WTC11 (cell line): ENCODE measurements at regions not wholly inside any gene's neighbourhood (a gene's known extent, or its start where the extent isn't known, plus 50 kb on each side); places are given as distances from the start of the nearest gene placed in this dataset.

Source experiments
- ATAC-seq: fragments of 200-7000 bp; cut with Tn5 transposase; 2 replicates; pipeline ENCODE4 v1.10.0; 2021; ENCODE audit warnings: mild to moderate bottlenecking, moderate library complexity
- CTCF ChIA-PET: fragments of 300-600 bp; sonication (Branson Sonifier 250); formaldehyde crosslinking; loops from one replicate; lab custom pipeline; 2021; ENCODE audit warnings: antibody characterized with exemption; lab: Charles Lee
- POLR2A ChIA-PET: fragments of 350-600 bp; sonication (Branson Sonifier 250); formaldehyde crosslinking; loops from one replicate; lab custom pipeline; 2021; ENCODE audit warnings: antibody characterized with exemption; lab: Charles Lee
- DNase-seq: peaks from one replicate; pipeline ENCODE4 v3.0.0; 2021; ENCODE audit warnings: low spot score
- H3K27ac Mint-ChIP-seq: 2 replicates; pipeline ENCODE4 v1.8.0; 2021; ENCODE audit warnings: mixed read lengths
- H3K27me3 Mint-ChIP-seq: 2 replicates; pipeline ENCODE4 v1.8.0; 2021; ENCODE audit warnings: low read depth, mild to moderate bottlenecking, moderate library complexity, mixed read lengths
- H3K36me3 Mint-ChIP-seq: 2 replicates; pipeline ENCODE4 v1.8.0; 2021; ENCODE audit warnings: mixed read lengths
- H3K4me1 Mint-ChIP-seq: 2 replicates; pipeline ENCODE4 v1.8.0; 2022; ENCODE audit warnings: mixed read lengths
- H3K4me3 Mint-ChIP-seq: 2 replicates; pipeline ENCODE4 v1.8.0; 2021; ENCODE audit warnings: mild to moderate bottlenecking, moderate library complexity, mixed read lengths
- H3K9me3 Mint-ChIP-seq: 2 replicates; pipeline ENCODE4 v1.8.0; 2021; ENCODE audit warnings: mixed read lengths
- CBFB ChIP-seq: sonication (generic); formaldehyde crosslinking; IDR thresholded peaks from 2 replicates; pipeline ENCODE4 v1.8.1; 2022; ENCODE audit warnings: mild to moderate bottlenecking, low read depth, missing genetic modification reagents
- ESRRA ChIP-seq: sonication (generic); formaldehyde crosslinking; IDR thresholded peaks from 2 replicates; pipeline ENCODE4 v1.8.1; 2022; ENCODE audit warnings: mild to moderate bottlenecking, missing genetic modification reagents, borderline replicate concordance
- KAT7 ChIP-seq: sonication (generic); formaldehyde crosslinking; IDR thresholded peaks from 2 replicates; pipeline ENCODE4 v1.8.1; 2023; ENCODE audit warnings: missing genetic modification reagents, mild to moderate bottlenecking, borderline replicate concordance
- MXD4 ChIP-seq: fragments of 250-450 bp; sonication (Bioruptor Pico); IDR thresholded peaks from 2 replicates; pipeline ENCODE4 v1.8.0; 2021; ENCODE audit warnings: mild to moderate bottlenecking, moderate library complexity, borderline replicate concordance
- SMAD4 ChIP-seq: sonication (generic); formaldehyde crosslinking; IDR thresholded peaks from 2 replicates; pipeline ENCODE4 v1.8.0; 2022; ENCODE audit warnings: mild to moderate bottlenecking, missing genetic modification reagents
- TEAD1 ChIP-seq: sonication (generic); formaldehyde crosslinking; IDR thresholded peaks from 2 replicates; pipeline ENCODE4 v1.8.0; 2022; ENCODE audit warnings: mild to moderate bottlenecking, missing genetic modification reagents
- ZBTB21 ChIP-seq: sonication (generic); formaldehyde crosslinking; IDR thresholded peaks from 2 replicates; pipeline ENCODE4 v1.8.1; 2023; ENCODE audit warnings: mild to moderate bottlenecking, missing genetic modification reagents, borderline replicate concordance
- ZNF532 ChIP-seq: fragments of 250-450 bp; sonication (Bioruptor Pico); IDR thresholded peaks from 2 replicates; pipeline ENCODE4 v1.9.0; 2021; ENCODE audit warnings: mild to moderate bottlenecking, borderline replicate concordance
- TF ChIP-seq, protein P1 (sequence below): sonication (generic); formaldehyde crosslinking; IDR thresholded peaks from 2 replicates; pipeline ENCODE4 v1.8.0; 2022; ENCODE audit warnings: mild to moderate bottlenecking, missing genetic modification reagents
- TF ChIP-seq, protein P2 (sequence below): sonication (generic); formaldehyde crosslinking; IDR thresholded peaks from 2 replicates; pipeline ENCODE4 v1.8.0; 2023; ENCODE audit warnings: missing genetic modification reagents, mild to moderate bottlenecking, borderline replicate concordance
- TF ChIP-seq, protein P3 (sequence below): sonication (generic); formaldehyde crosslinking; conservative IDR thresholded peaks from 2 replicates; pipeline ENCODE4 v1.8.1; 2023; ENCODE audit warnings: mild to moderate bottlenecking, low read depth, missing genetic modification reagents, moderate library complexity
- TF ChIP-seq, protein P4 (sequence below): fragments of 200-600 bp; IDR thresholded peaks from 2 replicates; pipeline ENCODE4 v1.8.0; 2022; ENCODE audit warnings: antibody characterized with exemption

DNA sequence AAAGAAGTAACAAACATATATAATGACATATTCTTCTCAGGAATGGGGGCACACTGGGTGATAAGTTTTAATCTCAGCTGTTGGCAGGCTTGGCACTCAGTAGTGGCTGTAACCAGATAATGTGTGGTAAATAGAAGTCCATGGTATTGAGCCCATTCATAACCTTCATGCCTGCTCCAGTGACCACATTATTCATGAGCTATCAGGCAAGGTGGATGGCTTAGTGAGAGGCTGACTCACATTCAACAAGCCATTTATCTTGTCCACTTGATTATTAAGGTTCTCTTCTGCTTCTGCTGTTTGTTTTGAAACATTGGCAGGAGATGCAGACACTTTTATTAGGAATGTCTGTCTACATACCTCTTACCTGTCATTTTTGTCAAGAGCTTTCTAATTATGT is 950.4 kb upstream of the LRFN5 start:
- Mint-ChIP-seq H3K27ac (no peak overlapping the region), H3K27me3 (no peaks in the 10 kb centered on the region), H3K4me1 (no peaks in the 10 kb centered on the region), H3K4me3 (no peak overlapping the region), H3K36me3 (no peaks in the 10 kb centered on the region), H3K9me3 (no peaks in the 10 kb centered on the region)
- no peak for TF ChIP-seq MXD4 (CRISPR knock-in tag)
- POLR2A ChIA-PET = no interaction called here
- no peak for DNase-seq
- CTCF ChIA-PET = no interaction called here
- ATAC-seq = no peak

- Mint-ChIP-seq H3K36me3 (no peaks in the 10 kb centered on the region), H3K27me3 (no peaks in the 10 kb centered on the region), H3K27ac (no peak overlapping the region), H3K4me1 (no peaks in the 10 kb centered on the region), H3K4me3 (no peak overlapping the region), H3K9me3 (no peaks in the 10 kb centered on the region)
- TF ChIP-seq KAT7 (CRISPR knock-in tag) (no peak), SMAD4 (CRISPR knock-in tag) (no peak), TEAD1 (no peak), ZBTB21 (CRISPR knock-in tag) (no peak), CBFB (CRISPR knock-in tag) (no peak), ZNF532 (CRISPR knock-in tag) (no peak)
- TF ChIP-seq, protein P1, sequence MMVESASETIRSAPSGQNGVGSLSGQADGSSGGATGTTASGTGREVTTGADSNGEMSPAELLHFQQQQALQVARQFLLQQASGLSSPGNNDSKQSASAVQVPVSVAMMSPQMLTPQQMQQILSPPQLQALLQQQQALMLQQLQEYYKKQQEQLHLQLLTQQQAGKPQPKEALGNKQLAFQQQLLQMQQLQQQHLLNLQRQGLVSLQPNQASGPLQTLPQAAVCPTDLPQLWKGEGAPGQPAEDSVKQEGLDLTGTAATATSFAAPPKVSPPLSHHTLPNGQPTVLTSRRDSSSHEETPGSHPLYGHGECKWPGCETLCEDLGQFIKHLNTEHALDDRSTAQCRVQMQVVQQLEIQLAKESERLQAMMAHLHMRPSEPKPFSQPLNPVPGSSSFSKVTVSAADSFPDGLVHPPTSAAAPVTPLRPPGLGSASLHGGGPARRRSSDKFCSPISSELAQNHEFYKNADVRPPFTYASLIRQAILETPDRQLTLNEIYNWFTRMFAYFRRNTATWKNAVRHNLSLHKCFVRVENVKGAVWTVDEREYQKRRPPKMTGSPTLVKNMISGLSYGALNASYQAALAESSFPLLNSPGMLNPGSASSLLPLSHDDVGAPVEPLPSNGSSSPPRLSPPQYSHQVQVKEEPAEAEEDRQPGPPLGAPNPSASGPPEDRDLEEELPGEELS (CRISPR knock-in tag) = no peak
- TF ChIP-seq, protein P2, sequence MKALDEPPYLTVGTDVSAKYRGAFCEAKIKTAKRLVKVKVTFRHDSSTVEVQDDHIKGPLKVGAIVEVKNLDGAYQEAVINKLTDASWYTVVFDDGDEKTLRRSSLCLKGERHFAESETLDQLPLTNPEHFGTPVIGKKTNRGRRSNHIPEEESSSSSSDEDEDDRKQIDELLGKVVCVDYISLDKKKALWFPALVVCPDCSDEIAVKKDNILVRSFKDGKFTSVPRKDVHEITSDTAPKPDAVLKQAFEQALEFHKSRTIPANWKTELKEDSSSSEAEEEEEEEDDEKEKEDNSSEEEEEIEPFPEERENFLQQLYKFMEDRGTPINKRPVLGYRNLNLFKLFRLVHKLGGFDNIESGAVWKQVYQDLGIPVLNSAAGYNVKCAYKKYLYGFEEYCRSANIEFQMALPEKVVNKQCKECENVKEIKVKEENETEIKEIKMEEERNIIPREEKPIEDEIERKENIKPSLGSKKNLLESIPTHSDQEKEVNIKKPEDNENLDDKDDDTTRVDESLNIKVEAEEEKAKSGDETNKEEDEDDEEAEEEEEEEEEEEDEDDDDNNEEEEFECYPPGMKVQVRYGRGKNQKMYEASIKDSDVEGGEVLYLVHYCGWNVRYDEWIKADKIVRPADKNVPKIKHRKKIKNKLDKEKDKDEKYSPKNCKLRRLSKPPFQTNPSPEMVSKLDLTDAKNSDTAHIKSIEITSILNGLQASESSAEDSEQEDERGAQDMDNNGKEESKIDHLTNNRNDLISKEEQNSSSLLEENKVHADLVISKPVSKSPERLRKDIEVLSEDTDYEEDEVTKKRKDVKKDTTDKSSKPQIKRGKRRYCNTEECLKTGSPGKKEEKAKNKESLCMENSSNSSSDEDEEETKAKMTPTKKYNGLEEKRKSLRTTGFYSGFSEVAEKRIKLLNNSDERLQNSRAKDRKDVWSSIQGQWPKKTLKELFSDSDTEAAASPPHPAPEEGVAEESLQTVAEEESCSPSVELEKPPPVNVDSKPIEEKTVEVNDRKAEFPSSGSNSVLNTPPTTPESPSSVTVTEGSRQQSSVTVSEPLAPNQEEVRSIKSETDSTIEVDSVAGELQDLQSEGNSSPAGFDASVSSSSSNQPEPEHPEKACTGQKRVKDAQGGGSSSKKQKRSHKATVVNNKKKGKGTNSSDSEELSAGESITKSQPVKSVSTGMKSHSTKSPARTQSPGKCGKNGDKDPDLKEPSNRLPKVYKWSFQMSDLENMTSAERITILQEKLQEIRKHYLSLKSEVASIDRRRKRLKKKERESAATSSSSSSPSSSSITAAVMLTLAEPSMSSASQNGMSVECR (CRISPR knock-in tag) = no peak
- ChIA-PET POLR2A (no interaction called here), CTCF (no interaction called here)
- DNase-seq = no peak
- no peak for ATAC-seq
These were observed 954.5 kb upstream of the LRFN5 start for GRCh38 chr14:40652089-40652691.

DNA sequence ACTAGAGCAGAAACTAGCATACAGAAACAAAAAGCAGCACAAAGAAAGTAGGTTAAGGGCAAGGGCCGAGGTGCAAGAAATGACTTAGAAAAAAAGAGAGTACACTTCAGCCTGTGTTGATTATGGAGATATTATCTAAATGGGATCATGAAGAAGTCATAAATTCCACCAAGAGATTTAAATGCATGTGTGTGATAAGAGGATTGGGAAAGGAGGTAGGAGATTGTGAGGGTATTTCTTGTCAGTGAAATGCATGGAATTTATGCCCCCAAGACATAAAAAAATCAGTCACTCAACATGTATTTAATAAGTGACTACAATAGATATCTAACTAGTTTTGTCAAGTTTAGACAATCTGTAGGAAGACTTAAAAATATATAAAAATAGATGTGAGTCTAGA is 976.2 kb upstream of the LRFN5 start:
- H3K4me3 Mint-ChIP-seq = peak overlapping the region; percentile 64
- H3K27ac Mint-ChIP-seq = no peak overlapping the region
- no peaks in the 10 kb centered on the region for H3K9me3 Mint-ChIP-seq
- no peaks in the 10 kb centered on the region; the same call in 1 of the 2 replicates for H3K27me3 Mint-ChIP-seq
- DNase-seq (no peak), ATAC-seq (no peak)
- no peaks in the 10 kb centered on the region for H3K36me3 Mint-ChIP-seq
- CTCF ChIA-PET = no interaction called here
- POLR2A ChIA-PET = no interaction called here
- peaks cover 12% of the 10 kb centered on the region for H3K4me1 Mint-ChIP-seq
- TF ChIP-seq, protein P3, sequence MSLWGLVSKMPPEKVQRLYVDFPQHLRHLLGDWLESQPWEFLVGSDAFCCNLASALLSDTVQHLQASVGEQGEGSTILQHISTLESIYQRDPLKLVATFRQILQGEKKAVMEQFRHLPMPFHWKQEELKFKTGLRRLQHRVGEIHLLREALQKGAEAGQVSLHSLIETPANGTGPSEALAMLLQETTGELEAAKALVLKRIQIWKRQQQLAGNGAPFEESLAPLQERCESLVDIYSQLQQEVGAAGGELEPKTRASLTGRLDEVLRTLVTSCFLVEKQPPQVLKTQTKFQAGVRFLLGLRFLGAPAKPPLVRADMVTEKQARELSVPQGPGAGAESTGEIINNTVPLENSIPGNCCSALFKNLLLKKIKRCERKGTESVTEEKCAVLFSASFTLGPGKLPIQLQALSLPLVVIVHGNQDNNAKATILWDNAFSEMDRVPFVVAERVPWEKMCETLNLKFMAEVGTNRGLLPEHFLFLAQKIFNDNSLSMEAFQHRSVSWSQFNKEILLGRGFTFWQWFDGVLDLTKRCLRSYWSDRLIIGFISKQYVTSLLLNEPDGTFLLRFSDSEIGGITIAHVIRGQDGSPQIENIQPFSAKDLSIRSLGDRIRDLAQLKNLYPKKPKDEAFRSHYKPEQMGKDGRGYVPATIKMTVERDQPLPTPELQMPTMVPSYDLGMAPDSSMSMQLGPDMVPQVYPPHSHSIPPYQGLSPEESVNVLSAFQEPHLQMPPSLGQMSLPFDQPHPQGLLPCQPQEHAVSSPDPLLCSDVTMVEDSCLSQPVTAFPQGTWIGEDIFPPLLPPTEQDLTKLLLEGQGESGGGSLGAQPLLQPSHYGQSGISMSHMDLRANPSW (CRISPR knock-in tag) = no peak
- TF ChIP-seq TEAD1 (no peak), ESRRA (CRISPR knock-in tag) (no peak)
- TF ChIP-seq, protein P4, sequence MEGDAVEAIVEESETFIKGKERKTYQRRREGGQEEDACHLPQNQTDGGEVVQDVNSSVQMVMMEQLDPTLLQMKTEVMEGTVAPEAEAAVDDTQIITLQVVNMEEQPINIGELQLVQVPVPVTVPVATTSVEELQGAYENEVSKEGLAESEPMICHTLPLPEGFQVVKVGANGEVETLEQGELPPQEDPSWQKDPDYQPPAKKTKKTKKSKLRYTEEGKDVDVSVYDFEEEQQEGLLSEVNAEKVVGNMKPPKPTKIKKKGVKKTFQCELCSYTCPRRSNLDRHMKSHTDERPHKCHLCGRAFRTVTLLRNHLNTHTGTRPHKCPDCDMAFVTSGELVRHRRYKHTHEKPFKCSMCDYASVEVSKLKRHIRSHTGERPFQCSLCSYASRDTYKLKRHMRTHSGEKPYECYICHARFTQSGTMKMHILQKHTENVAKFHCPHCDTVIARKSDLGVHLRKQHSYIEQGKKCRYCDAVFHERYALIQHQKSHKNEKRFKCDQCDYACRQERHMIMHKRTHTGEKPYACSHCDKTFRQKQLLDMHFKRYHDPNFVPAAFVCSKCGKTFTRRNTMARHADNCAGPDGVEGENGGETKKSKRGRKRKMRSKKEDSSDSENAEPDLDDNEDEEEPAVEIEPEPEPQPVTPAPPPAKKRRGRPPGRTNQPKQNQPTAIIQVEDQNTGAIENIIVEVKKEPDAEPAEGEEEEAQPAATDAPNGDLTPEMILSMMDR = no peak
